Testis (tissue), 2 donors: ENCODE measurements at regions not wholly inside any gene's neighbourhood (a gene's known extent, or its start where the extent isn't known, plus 50 kb on each side); places are given as distances from the start of the nearest gene placed in this dataset.

Experiments
- DNase-seq: peaks from one replicate; pipeline ENCODE4 v3.0.0-alpha.2; 2019
- H3K27ac ChIP-seq, 2 donors: fragments of 200-600 bp; sonication (generic); one replicate each; pipeline ENCODE4 v1.5.1; 2019
- H3K27me3 ChIP-seq: fragments of 200-600 bp; sonication (generic); one replicate; pipeline ENCODE4 v1.5.1; 2019
- H3K36me3 ChIP-seq: fragments of 200-600 bp; sonication (generic); one replicate; pipeline ENCODE4 v1.5.1; 2017; ENCODE audit warnings: low read depth; ENCODE audit errors: missing control alignments
- H3K4me1 ChIP-seq: fragments of 200-600 bp; sonication (generic); one replicate; pipeline ENCODE4 v1.5.1; 2019
- H3K4me3 ChIP-seq, 2 donors: fragments of 200-600 bp; sonication (generic); one replicate each; pipeline ENCODE4 v1.5.1; 2017 to 2019
- H3K9me3 ChIP-seq: fragments of 200-600 bp; sonication (generic); one replicate; pipeline ENCODE4 v1.5.1; 2017
- CTCF ChIP-seq, 3 experiments: fragments of 450-650 bp in 2 of 3; fragments of 200-600 bp in 1 of 3; sonication (generic) in 1 of 3; IDR thresholded peaks; one replicate each; pipeline ENCODE4 v1.5.1; 2016 to 2019; ENCODE audit warnings: antibody characterized with exemption in 3 of 3, mild to moderate bottlenecking in 2 of 3, moderate library complexity in 1 of 3
- POLR2A ChIP-seq: fragments of 450-650 bp; IDR thresholded peaks from one replicate; pipeline ENCODE4 v1.6.1; 2017; ENCODE audit warnings: antibody characterized with exemption, mild to moderate bottlenecking, moderate library complexity
- WGBS, 2 donors: methylation state at CpG; one replicate each; pipeline ENCODE4 v1.1.5; 2018; 5-methylcytosine and 5-hydroxymethylcytosine counted together
- intact Hi-C: fragments of 100-400 bp; cut with DNase I; formaldehyde crosslinking; loops from one replicate; pipeline ENCODE4 v1.15.1; 2023; ENCODE audit warnings: low total_unique reads

- DNase-seq, result no peak
- no peak overlapping the region for H3K4me3 ChIP-seq
- no peak overlapping the region for H3K27ac ChIP-seq
- no peaks in the 10 kb centered on the region for H3K36me3 ChIP-seq
- intact Hi-C loops, result no loop called here
- no peaks in the 10 kb centered on the region for H3K9me3 ChIP-seq
- H3K4me1 ChIP-seq, result no peaks in the 10 kb centered on the region
- H3K27me3 ChIP-seq, result no peaks in the 10 kb centered on the region
- no peak for TF ChIP-seq CTCF (IDR thresholded peaks at IDR 0.05)
- WGBS, 2 donors, result 52 to 66% methylated on average over 3 of the region's 3 CpGs
These were observed 149.5 kb upstream of the PELI2 start for GRCh38 chr14:55968741-55969140.

- no peak overlapping the region for H3K4me3 ChIP-seq
- peaks cover 11% of the 10 kb centered on the region for H3K4me1 ChIP-seq
- DNase-seq, result no peak
- H3K27me3 ChIP-seq, result no peaks in the 10 kb centered on the region
- H3K36me3 ChIP-seq, result no peaks in the 10 kb centered on the region
- H3K9me3 ChIP-seq, result no peaks in the 10 kb centered on the region
- intact Hi-C loops, result no loop called here
- H3K27ac ChIP-seq, result no peak overlapping the region
- WGBS, 2 donors, result 83 to 87% methylated on average over 4 of the region's 4 CpGs
- no peak for TF ChIP-seq CTCF (IDR thresholded peaks at IDR 0.05)
- TF ChIP-seq POLR2A, result no peak
These were observed 144.9 kb upstream of the PELI2 start for GRCh38 chr14:55973285-55973800.

- H3K9me3 ChIP-seq, result no peaks in the 10 kb centered on the region
- no peaks in the 10 kb centered on the region for H3K27me3 ChIP-seq
- 82 to 87% methylated on average over 3 of the region's 3 CpGs for WGBS, 2 donors
- TF ChIP-seq POLR2A (no peak), CTCF (IDR thresholded peaks at IDR 0.05) (no peak)
- intact Hi-C loops, result no loop called here
- H3K4me3 ChIP-seq, result no peak overlapping the region
- peaks cover 11% of the 10 kb centered on the region for H3K4me1 ChIP-seq
- H3K36me3 ChIP-seq, result no peaks in the 10 kb centered on the region
- no peak for DNase-seq
- H3K27ac ChIP-seq, result no peak overlapping the region
These were observed 144.1 kb upstream of the PELI2 start for GRCh38 chr14:55973911-55974630.

- no peak overlapping the region for H3K27ac ChIP-seq
- intact Hi-C loops, result no loop called here
- no peaks in the 10 kb centered on the region for H3K27me3 ChIP-seq
- 88 to 97% methylated on average over 5 of the region's 5 CpGs for WGBS, 2 donors
- H3K9me3 ChIP-seq, result no peaks in the 10 kb centered on the region
- H3K36me3 ChIP-seq, result no peaks in the 10 kb centered on the region
- H3K4me1 ChIP-seq, result peaks cover 11% of the 10 kb centered on the region
- TF ChIP-seq CTCF (IDR thresholded peaks at IDR 0.05) (no peak), POLR2A (no peak)
- H3K4me3 ChIP-seq, result no peak overlapping the region
- DNase-seq, result no peak
These were observed 142.8 kb upstream of the PELI2 start for GRCh38 chr14:55975281-55975910.

GRCh38 chr14:55976219-55976618 is 142.0 kb upstream of the PELI2 start:
- H3K36me3 ChIP-seq, result no peaks in the 10 kb centered on the region
- no peak overlapping the region for H3K27ac ChIP-seq
- intact Hi-C loops, result no loop called here
- no peak for TF ChIP-seq POLR2A
- no peak for TF ChIP-seq CTCF (IDR thresholded peaks at IDR 0.05)
- no peak overlapping the region for H3K4me3 ChIP-seq
- peaks cover 11% of the 10 kb centered on the region for H3K4me1 ChIP-seq
- WGBS, 2 donors, result 39 to 41% methylated on average over 5 of the region's 5 CpGs
- no peak for DNase-seq
- no peaks in the 10 kb centered on the region for H3K9me3 ChIP-seq
- no peaks in the 10 kb centered on the region for H3K27me3 ChIP-seq
